Left ventricle myocardium inferior (tissue), 1 donor: ENCODE measurements at regions not wholly inside any gene's neighbourhood (a gene's known extent, or its start where the extent isn't known, plus 50 kb on each side); places are given as distances from the start of the nearest gene placed in this dataset.

ENCODE experiments used
- DNase-seq: peaks from one replicate; pipeline ENCODE4 v3.0.0-alpha.2; 2020
- H3K27ac ChIP-seq: fragments of 200-600 bp; replicated peaks from 2 replicates; pipeline ENCODE4 v1.8.0; 2021
- H3K27me3 ChIP-seq: fragments of 200-600 bp; 2 replicates; pipeline ENCODE4 v1.8.0; 2021; ENCODE audit warnings: low read depth
- H3K36me3 ChIP-seq: fragments of 200-600 bp; 2 replicates; pipeline ENCODE4 v1.8.0; 2021
- H3K4me1 ChIP-seq: fragments of 200-600 bp; 2 replicates; pipeline ENCODE4 v1.8.0; 2021
- H3K4me3 ChIP-seq: fragments of 200-600 bp; 2 replicates; pipeline ENCODE4 v1.8.0; 2021; ENCODE audit warnings: mild to moderate bottlenecking, moderate library complexity
- H3K9me3 ChIP-seq: fragments of 200-600 bp; replicated peaks from 2 replicates; pipeline ENCODE4 v1.8.0; 2021
- CTCF ChIP-seq: fragments of 200-600 bp; IDR thresholded peaks from 2 replicates; pipeline ENCODE4 v1.8.0; 2021; ENCODE audit warnings: antibody characterized with exemption, mild to moderate bottlenecking, borderline replicate concordance
- intact Hi-C: fragments of 100-400 bp; cut with micrococcal nuclease; formaldehyde crosslinking; loops from one replicate; pipeline ENCODE4 v1.11.0; 2022
- donor health status: DM: no; HTN: yes; CAD: no; lungs with severe emphysema.

GRCh38 chr5:66234241-66234640, 90.1 kb downstream of the SREK1 start:
- no peaks in the 10 kb centered on the region for H3K36me3 ChIP-seq
- no peaks in the 10 kb centered on the region for H3K9me3 ChIP-seq
- intact Hi-C loops, result no loop called here
- no peak overlapping the region for H3K27ac ChIP-seq
- no peak overlapping the region for H3K4me3 ChIP-seq
- no peak for DNase-seq
- TF ChIP-seq CTCF, result no peak
- H3K4me1 ChIP-seq, result no peaks in the 10 kb centered on the region
- H3K27me3 ChIP-seq, result peaks cover 8% of the 10 kb centered on the region

GRCh38 chr5:66238435-66238834, 94.3 kb downstream of the SREK1 start:
- TF ChIP-seq CTCF, result no peak
- Histone ChIP-seq H3K4me1 (no peaks in the 10 kb centered on the region), H3K27ac (no peak overlapping the region), H3K36me3 (no peaks in the 10 kb centered on the region), H3K27me3 (peaks cover 8% of the 10 kb centered on the region), H3K4me3 (no peak overlapping the region), H3K9me3 (no peaks in the 10 kb centered on the region)
- no peak for DNase-seq
- intact Hi-C loops, result no loop called here

GRCh38 chr5:66239034-66239433, 94.9 kb downstream of the SREK1 start:
- intact Hi-C loops, result no loop called here
- peak; percentile 43 for TF ChIP-seq CTCF
- no peak overlapping the region for H3K4me3 ChIP-seq
- peaks cover 8% of the 10 kb centered on the region for H3K27me3 ChIP-seq
- H3K9me3 ChIP-seq, result no peaks in the 10 kb centered on the region
- H3K36me3 ChIP-seq, result no peaks in the 10 kb centered on the region
- DNase-seq, result no peak
- H3K4me1 ChIP-seq, result no peaks in the 10 kb centered on the region
- H3K27ac ChIP-seq, result no peak overlapping the region

- no peak for TF ChIP-seq CTCF
Observed at GRCh38 chr5:66241136-66241825, 97.2 kb downstream of the SREK1 start.

GRCh38 chr5:66242050-66242715, 98.1 kb downstream of the SREK1 start:
- intact Hi-C loops, result no loop called here
- DNase-seq, result no peak
- Histone ChIP-seq H3K9me3 (no peaks in the 10 kb centered on the region), H3K4me3 (no peak overlapping the region), H3K4me1 (no peaks in the 10 kb centered on the region), H3K27me3 (no peaks in the 10 kb centered on the region), H3K36me3 (no peaks in the 10 kb centered on the region), H3K27ac (no peak overlapping the region)
- no peak for TF ChIP-seq CTCF

More at GRCh38 chr5:66241136-66241825, 97.2 kb downstream of the SREK1 start:
- Histone ChIP-seq H3K36me3 (no peaks in the 10 kb centered on the region), H3K27ac (no peak overlapping the region), H3K4me3 (no peak overlapping the region), H3K9me3 (no peaks in the 10 kb centered on the region), H3K4me1 (no peaks in the 10 kb centered on the region), H3K27me3 (peaks cover 5% of the 10 kb centered on the region)
- no peak for DNase-seq
- intact Hi-C loops, result no loop called here
